Endothelial cell of umbilical vein (primary cell): ENCODE measurements at regions not wholly inside any gene's neighbourhood (a gene's known extent, or its start where the extent isn't known, plus 50 kb on each side); places are given as distances from the start of the nearest gene placed in this dataset.

Experiments
- BruUV-seq: library from RNA; stranded (reverse); fragments of 400-500 nt; replicated peaks from 2 replicates; lab custom pipeline; 2021; lab: Mats Ljungman, UMichigan
- CTCF ChIA-PET: fragments of 300-600, 350-600 bp; sonication (Branson Sonifier 250); formaldehyde crosslinking; loops from one replicate; lab custom pipeline; 2021; ENCODE audit warnings: antibody characterized with exemption, inconsistent platforms; lab: Charles Lee
- POLR2A ChIA-PET: fragments of 300-600, 350-600 bp; sonication (Branson Sonifier 250); formaldehyde crosslinking; loops from one replicate; lab custom pipeline; 2021; ENCODE audit warnings: antibody characterized with exemption, inconsistent platforms; lab: Charles Lee
- DNase-seq: peaks from one replicate; pipeline ENCODE4 v3.0.0-alpha.2; 2011; ENCODE audit warnings: low read depth, low spot score
- FAIRE-seq: peaks from 2 replicates; lab custom pipeline; 2011; peaks lifted over from hg19 to GRCh38; lab: Jason Lieb, UNC
- H2AFZ ChIP-seq: 2 replicates; pipeline ENCODE4 v1.6.0; 2012; ENCODE audit warnings: low read depth, low read length, control low read depth, inconsistent platforms
- H3K27ac ChIP-seq: 2 replicates; pipeline ENCODE4 v1.5.1; 2011; ENCODE audit warnings: low read depth, mild to moderate bottlenecking, control low read depth, low read length, moderate library complexity; ENCODE audit not compliant: insufficient read depth
- H3K27me3 ChIP-seq, 2 experiments: 2 replicates each; pipeline versions ENCODE4 v1.6.0 to v1.6.1; 2011; ENCODE audit warnings: low read length in 2 of 2, mixed read lengths in 1 of 2; ENCODE audit not compliant: control insufficient read depth in 2 of 2, insufficient read depth in 2 of 2
- H3K36me3 ChIP-seq, 2 experiments: 2 replicates in 1 of 2; 3 replicates in 1 of 2; pipeline ENCODE4 v1.5.1; 2011; ENCODE audit warnings: low read length in 2 of 2, mild to moderate bottlenecking in 1 of 2, moderate library complexity in 1 of 2; ENCODE audit not compliant: control insufficient read depth in 2 of 2, insufficient read depth in 2 of 2; ENCODE audit errors: extremely low read depth in 1 of 2
- H3K4me1 ChIP-seq: 3 replicates; pipeline ENCODE4 v1.5.1; 2011; ENCODE audit warnings: mild to moderate bottlenecking, low read length; ENCODE audit not compliant: control insufficient read depth, insufficient read depth; ENCODE audit errors: extremely low read depth
- H3K4me2 ChIP-seq: 2 replicates; pipeline ENCODE4 v1.6.1; 2011; ENCODE audit warnings: low read length, control low read depth, mixed read lengths; ENCODE audit not compliant: insufficient read depth
- H3K4me3 ChIP-seq, 3 experiments: fragments of 200-600 bp in 1 of 3; sonication (generic), shearing (Covaris generic) in 1 of 3; replicated peaks in 1 of 3; 2 replicates each; pipeline ENCODE4 v1.5.1; 2011 to 2016; ENCODE audit warnings: control low read depth in 3 of 3, low read length in 3 of 3, mild to moderate bottlenecking in 2 of 3, inconsistent platforms in 1 of 3, low read depth in 1 of 3, moderate library complexity in 1 of 3; ENCODE audit not compliant: insufficient read depth in 1 of 3
- H3K79me2 ChIP-seq: 2 replicates; pipeline ENCODE4 v1.6.0; 2012; ENCODE audit warnings: low read length, inconsistent platforms; ENCODE audit not compliant: control insufficient read depth, insufficient read depth
- H3K9ac ChIP-seq: replicated peaks from 2 replicates; pipeline ENCODE3; 2011; ENCODE audit warnings: low read length, control low read depth; ENCODE audit not compliant: insufficient read depth; ENCODE audit errors: extremely low read depth
- H3K9me1 ChIP-seq: replicated peaks from 3 replicates; pipeline ENCODE4 v1.6.0; 2011; ENCODE audit warnings: mild to moderate bottlenecking, low read length; ENCODE audit not compliant: control insufficient read depth, insufficient read depth; ENCODE audit errors: extremely low read depth
- H3K9me3 ChIP-seq: replicated peaks from 2 replicates; pipeline ENCODE4 v1.5.1; 2012; ENCODE audit warnings: low read length, inconsistent platforms; ENCODE audit not compliant: control insufficient read depth, insufficient read depth
- H4K20me1 ChIP-seq: replicated peaks from 2 replicates; pipeline ENCODE3; 2011; ENCODE audit warnings: mild to moderate bottlenecking, low read length; ENCODE audit not compliant: control insufficient read depth, insufficient read depth; ENCODE audit errors: extremely low read depth
- EZH2 ChIP-seq: IDR thresholded peaks from 2 replicates; pipeline ENCODE4 v1.6.1; 2012; ENCODE audit warnings: borderline replicate concordance, low read depth, mild to moderate bottlenecking, moderate library complexity, low read length, inconsistent platforms; ENCODE audit not compliant: severe bottlenecking
- FOS ChIP-seq: IDR thresholded peaks from 2 replicates; pipeline ENCODE4 v1.6.1; 2011; ENCODE audit warnings: mild to moderate bottlenecking, low read length, moderate library complexity, borderline replicate concordance; ENCODE audit not compliant: insufficient read depth
- GATA2 ChIP-seq: IDR thresholded peaks from 2 replicates; pipeline ENCODE4 v1.7.0; 2011; ENCODE audit warnings: low read depth, mild to moderate bottlenecking, moderate library complexity, mixed read lengths, low read length; ENCODE audit not compliant: insufficient read length, insufficient read depth
- JUN ChIP-seq: IDR thresholded peaks from 2 replicates; pipeline ENCODE4 v1.6.1; 2011; ENCODE audit warnings: borderline replicate concordance, low read depth; ENCODE audit not compliant: insufficient read length, insufficient read depth
- MYC ChIP-seq: IDR thresholded peaks from one replicate; pipeline ENCODE4 v1.6.1; 2011; ENCODE audit warnings: mild to moderate bottlenecking, low read depth, low read length
- POLR2A ChIP-seq: IDR thresholded peaks from 2 replicates; pipeline ENCODE4 v1.6.1; 2012; ENCODE audit warnings: low read depth, mild to moderate bottlenecking, control low read depth, low read length
- POLR2AphosphoS5 ChIP-seq: IDR thresholded peaks from 2 replicates; pipeline ENCODE4 v1.6.1; 2012; ENCODE audit warnings: low read depth, mild to moderate bottlenecking, control low read depth, low read length, moderate library complexity; ENCODE audit not compliant: insufficient read depth
- dilution Hi-C: fragments of 300-500 bp; cut with MboI; formaldehyde crosslinking; loops from one replicate; pipeline ENCODE4 v1.15.0; 2019; ENCODE audit warnings: low sequenced_read_pairs; ENCODE audit not compliant: extremely low pct_ligation_motif_present
- intact Hi-C: fragments of 100-400 bp; cut with micrococcal nuclease; formaldehyde crosslinking; loops from one replicate; pipeline ENCODE4 v1.10.0; 2022
- TF ChIP-seq, protein P1 (sequence below), 2 donors: IDR thresholded peaks; 1 replicate in 1 of 2; 2 replicates in 1 of 2; pipeline ENCODE4 v1.5.1; 2011; ENCODE audit warnings: low read length in 2 of 2, mild to moderate bottlenecking in 2 of 2, moderate library complexity in 2 of 2, control low read depth in 1 of 2, inconsistent platforms in 1 of 2, low read depth in 1 of 2; ENCODE audit not compliant: insufficient read depth in 1 of 2; ENCODE audit errors: extremely low read depth in 1 of 2
- TF ChIP-seq, protein P2 (sequence below): IDR thresholded peaks from 2 replicates; pipeline ENCODE4 v1.6.1; 2011; ENCODE audit not compliant: insufficient read depth, insufficient read length

DNA sequence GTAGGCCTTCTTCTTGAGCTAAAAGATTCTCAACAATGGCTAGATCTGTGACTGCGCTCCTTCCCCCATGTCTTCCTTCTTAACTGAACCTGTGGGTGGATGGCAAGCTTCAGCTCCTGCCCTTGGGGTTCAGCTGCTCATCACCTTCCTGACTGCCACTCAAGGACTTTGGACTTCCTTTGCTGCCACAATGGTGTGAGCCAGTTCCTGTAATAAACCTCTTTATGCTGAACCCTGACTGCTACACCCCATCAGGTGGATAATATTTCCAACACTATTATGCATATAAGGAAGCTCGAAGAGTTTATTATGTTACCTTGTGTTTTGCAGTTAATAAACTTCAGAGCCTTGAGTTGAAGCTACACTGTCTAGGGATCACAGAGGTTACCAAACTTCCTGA lies 208.9 kb upstream of the SLC10A2 start:
- Histone ChIP-seq H3K4me3 (no peak overlapping the region), H3K4me1 (no peaks in the 10 kb centered on the region), H4K20me1 (no peaks in the 10 kb centered on the region), H3K9me3 (peaks cover 6% of the 10 kb centered on the region), H3K9me1 (no peaks in the 10 kb centered on the region), H3K36me3 (no peaks in the 10 kb centered on the region), H3K4me2 (no peak overlapping the region), H3K9ac (no peak overlapping the region), H3K27ac (no peak overlapping the region), H3K79me2 (no peaks in the 10 kb centered on the region), H2AFZ (no peak overlapping the region), H3K27me3 (no peaks in the 10 kb centered on the region)
- ChIA-PET CTCF (no interaction called here), POLR2A (no interaction called here)
- TF ChIP-seq MYC: no peak
- TF ChIP-seq, protein P1, sequence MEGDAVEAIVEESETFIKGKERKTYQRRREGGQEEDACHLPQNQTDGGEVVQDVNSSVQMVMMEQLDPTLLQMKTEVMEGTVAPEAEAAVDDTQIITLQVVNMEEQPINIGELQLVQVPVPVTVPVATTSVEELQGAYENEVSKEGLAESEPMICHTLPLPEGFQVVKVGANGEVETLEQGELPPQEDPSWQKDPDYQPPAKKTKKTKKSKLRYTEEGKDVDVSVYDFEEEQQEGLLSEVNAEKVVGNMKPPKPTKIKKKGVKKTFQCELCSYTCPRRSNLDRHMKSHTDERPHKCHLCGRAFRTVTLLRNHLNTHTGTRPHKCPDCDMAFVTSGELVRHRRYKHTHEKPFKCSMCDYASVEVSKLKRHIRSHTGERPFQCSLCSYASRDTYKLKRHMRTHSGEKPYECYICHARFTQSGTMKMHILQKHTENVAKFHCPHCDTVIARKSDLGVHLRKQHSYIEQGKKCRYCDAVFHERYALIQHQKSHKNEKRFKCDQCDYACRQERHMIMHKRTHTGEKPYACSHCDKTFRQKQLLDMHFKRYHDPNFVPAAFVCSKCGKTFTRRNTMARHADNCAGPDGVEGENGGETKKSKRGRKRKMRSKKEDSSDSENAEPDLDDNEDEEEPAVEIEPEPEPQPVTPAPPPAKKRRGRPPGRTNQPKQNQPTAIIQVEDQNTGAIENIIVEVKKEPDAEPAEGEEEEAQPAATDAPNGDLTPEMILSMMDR (IDR thresholded peaks at IDR 0.05; ENCODE audit: extremely low read depth in 1 of 2, insufficient read depth in 1 of 2, low read depth in 1 of 2, low read length in 2 of 2): no peak
- TF ChIP-seq JUN: no peak
- TF ChIP-seq POLR2AphosphoS5: no peak
- no peak for TF ChIP-seq GATA2
- no peak for TF ChIP-seq FOS
- no peak for TF ChIP-seq EZH2
- no peak for TF ChIP-seq POLR2A
- TF ChIP-seq, protein P2, sequence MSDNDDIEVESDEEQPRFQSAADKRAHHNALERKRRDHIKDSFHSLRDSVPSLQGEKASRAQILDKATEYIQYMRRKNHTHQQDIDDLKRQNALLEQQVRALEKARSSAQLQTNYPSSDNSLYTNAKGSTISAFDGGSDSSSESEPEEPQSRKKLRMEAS: no peak
- FAIRE-seq (no peak), DNase-seq (no peak)
- intact Hi-C loops: no loop called here
- dilution Hi-C loops: no loop called here
- BruUV-seq: no TSS peak
